ENCODE measurements at regions not wholly inside any gene's neighbourhood (a gene's known extent, or its start where the extent isn't known, plus 50 kb on each side); places are given as distances from the start of the nearest gene placed in this dataset.

DNA sequence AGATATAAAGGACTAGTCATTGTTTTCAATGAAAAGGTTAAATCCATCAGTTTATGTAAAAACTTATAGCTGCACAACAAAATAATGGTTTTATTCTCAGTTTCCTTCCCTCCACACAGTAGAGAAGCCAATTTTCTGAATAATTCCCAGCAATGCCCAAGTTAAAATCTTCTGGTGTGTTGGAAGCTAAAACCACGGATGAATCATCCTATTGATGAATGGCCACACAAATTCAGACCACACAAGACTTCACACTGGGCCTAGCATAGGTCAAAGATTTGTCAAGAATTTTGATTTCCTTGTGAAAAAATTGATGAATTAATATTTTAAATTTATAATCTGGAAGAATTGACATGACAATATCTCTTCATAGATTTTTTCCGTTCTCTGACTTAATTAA is 617.6 kb downstream of the INHBA start:
- DNase-seq (ENCODE audit: low read depth) = peak; percentile 57

DNA sequence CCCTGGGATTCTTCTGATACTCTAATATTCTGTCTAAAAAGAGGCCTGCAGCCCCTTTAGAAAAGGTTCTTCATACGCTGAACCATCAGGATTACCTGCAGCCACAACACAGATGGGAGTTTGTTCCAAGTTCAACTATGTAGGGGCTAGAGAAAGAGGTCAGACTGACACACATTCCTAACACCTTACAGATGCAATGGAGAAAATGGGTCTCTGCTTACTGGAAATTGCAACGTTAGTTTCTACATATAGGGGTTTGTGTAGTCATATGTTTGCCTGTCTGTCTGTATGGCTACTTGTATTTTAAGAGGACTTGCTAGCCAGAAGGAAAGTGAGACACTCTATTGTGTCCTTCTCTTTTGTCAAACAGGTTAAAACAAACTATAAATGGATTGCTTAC is 618.5 kb downstream of the INHBA start:
- DNase-seq (ENCODE audit: low read depth) = no peak

DNA sequence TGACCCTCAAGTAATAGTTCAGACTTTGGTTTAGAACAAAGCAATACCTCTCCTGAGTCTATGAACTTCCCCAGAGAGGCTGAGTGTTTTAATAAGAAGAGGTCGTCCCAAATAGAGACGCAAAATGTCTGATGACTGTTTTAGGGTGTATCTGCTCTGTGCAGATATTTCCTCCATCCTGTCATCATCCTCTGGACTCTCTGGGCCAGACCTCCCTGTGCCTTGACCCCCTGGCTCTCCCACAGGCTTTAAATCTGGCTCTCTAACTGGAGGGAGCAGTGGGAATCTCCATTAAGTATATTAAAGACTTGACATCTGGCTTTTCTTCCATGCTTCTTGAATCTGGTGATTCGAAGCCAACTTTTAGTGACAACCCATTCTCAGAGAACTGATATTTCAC is 633.3 kb downstream of the INHBA start:
- no peak for DNase-seq (ENCODE audit: low read depth)

DNA sequence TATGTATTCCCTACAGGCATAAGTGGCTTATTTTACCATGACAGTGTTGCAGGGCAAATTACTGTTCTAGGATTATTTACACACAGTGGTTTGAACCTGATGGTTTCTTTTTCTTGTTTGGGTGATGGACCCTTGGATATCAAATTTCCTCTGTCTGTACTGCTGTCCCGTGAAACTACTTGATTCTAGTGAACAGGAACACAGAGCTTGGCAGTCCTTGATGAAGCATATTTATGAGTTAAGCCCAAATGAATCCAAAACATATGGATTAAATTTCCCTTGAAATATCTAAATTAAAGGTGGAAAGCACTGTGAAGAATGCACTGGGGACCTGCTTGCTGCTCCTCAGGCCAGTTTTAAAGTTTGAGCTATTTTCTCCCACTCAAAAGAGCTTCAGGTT is 635.3 kb downstream of the INHBA start:
- no peak for DNase-seq (ENCODE audit: low read depth)

DNA sequence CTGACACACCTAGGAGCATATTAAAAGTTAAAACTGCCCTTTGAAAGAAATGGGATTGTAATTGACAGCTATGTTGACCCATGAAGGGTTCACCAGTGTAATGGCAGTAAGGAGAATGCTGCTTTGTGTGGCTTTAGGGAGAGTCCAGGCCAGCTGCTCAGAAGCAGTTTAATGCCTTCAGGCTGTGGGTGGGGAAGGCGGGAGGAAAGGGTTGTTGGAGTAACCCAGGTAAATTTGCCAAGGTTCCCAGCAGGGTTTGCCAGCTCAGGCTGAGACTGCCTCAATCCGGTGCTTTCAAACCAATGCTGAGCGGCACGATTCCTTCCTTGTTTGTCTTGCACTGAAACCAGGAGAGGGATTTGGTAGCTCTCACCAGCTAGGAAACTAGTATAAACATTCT is 637.2 kb downstream of the INHBA start:
- no peak for DNase-seq (ENCODE audit: low read depth)

DNA sequence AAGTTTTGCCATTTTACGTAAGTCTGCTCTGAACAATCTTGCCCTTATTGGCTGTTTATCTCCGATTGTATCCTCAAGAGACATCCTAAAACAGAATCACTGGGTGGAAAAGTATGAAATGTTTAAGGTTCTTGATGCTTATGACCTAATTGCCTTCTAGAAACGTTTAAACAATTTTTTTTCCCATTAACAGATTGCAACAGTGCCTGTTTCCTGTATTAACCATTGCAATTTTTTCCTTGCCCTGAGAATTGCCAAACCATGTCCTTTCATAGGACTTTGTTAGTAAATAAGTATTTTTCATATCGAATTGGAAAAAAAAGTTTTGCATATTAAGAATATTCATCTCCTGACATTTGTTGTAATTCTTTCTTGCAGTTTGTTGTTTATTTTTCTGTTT is 639.8 kb downstream of the INHBA start:
- DNase-seq (ENCODE audit: low read depth) = no peak

DNA sequence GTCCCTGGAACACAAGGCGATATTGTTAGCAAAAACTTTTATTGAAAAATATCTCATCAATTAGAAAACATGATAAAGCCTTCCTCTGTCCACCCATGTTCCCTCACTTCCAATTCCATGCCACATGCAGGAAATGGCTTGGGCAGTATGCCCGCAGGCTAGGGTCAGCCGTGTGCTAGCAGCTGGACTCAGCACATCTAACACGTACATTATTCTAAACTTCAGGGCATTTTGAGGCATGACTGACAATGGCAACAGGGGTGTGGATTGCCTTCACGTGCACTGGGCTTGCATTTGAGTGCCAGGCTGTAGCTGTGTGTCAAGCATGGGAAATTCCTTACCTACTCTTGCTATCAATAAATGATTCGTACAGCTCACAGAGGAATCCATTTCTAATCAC is 642.1 kb downstream of the INHBA start:
- no peak for DNase-seq (ENCODE audit: low read depth)

DNA sequence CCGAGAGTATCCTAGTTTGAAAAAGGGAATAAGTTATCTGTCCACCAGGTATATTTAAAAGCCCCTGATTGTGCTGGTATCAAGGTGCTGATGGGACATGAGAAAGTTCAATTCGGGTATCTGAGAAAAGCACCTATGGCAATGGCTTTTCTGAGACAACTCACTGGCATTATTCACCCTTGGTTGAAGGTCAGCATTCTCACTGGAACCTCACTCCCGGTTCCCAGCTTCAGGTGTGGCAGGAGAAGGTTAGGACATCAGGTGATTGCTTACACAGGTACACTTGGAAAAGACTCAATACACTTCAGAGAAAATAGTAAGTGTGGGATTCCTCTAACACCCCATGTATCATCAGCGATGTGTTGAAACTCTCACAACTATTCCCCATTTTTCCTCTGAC is 643.1 kb downstream of the INHBA start:
- no peak for DNase-seq (ENCODE audit: low read depth)

DNA sequence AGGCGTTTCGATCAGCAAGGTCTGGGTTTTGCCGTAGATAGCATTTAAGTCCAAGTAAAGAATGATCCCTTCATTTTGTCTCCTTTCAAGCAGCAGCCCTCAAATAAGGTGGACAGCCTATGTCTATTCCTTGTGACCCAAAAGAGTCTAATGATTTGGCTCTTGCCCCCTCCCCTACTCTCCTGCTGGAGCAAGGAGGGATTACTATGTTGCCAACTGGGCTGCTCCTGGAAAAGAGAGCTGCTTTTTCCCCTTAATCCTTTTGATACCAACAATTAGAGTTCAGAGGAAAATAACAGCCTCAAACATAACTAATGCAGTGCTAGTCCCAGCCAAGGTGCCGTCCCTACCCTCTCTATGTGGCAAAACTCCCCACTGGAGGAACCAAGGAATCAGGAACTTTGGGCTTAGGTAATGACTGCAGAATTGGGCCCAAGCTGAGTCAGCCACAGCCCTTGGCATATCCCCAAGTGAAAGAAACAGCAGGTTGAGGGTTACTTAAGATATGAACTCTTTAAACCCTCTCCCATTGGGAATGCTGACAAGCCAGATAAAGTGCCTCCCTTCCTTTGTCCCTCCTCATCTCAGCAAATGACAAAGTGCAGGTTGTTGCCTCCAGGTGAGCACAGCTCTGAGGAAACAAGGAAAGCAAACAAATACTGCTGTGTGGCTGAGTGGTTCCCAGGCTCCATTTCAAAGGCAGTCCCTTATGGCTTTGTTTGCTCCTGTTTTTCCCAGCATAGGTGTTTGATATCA is 643.7 kb downstream of the INHBA start:
- no peak for DNase-seq (ENCODE audit: low read depth)

DNA sequence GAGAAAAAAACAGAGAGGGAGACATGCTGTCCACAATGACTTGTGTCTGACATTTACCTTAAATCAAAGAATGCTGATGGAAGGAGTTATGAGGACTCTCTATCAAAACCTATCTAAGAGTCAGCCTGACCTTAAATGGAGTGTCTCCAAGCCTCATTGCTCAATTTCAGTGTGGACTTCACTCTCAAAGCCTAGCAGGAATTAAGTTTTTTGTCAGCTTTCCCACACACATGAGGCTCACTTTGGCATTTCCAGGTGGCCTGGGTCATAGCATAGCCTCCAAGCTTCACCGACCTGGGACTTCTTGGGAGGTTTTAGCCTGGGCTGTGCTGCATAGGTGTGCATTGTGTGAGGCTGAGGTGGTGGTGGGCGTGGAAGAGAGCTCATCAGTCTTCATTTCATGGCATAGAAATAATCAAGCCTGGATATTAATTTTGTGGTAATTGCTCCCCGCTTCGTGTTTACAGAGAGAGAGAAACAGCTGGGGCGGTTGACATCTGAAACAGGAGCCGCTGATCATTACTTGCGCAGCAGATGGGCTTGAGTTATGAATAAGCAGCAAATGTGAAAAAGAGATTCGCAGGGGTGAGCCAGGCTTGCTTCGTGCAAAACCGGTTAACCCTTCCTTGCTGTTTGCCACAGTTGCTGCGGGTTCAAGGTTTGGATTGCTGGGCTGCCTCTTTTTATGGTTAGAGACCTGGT is 647.8 kb downstream of the INHBA start:
- DNase-seq (ENCODE audit: low read depth) = no peak

DNA sequence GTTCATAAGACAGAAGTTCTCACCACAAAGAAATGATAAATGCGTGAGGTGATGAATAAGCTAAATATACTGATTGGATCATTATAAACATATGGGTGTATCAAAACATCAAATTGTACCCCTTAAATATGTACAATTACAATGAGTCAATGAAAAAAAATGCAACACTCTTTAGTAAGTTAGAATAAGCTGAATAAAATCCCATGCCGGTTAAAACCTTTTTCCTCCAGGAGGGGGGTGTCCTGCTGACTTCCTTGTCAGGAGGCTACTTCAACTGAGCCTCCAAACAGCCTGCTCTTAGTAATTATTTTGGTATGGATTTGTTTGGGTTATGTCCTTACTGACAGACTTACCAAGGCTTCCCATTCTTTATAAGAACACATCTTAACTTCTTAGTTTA is 649.1 kb downstream of the INHBA start:
- no peak for DNase-seq (ENCODE audit: low read depth)

DNA sequence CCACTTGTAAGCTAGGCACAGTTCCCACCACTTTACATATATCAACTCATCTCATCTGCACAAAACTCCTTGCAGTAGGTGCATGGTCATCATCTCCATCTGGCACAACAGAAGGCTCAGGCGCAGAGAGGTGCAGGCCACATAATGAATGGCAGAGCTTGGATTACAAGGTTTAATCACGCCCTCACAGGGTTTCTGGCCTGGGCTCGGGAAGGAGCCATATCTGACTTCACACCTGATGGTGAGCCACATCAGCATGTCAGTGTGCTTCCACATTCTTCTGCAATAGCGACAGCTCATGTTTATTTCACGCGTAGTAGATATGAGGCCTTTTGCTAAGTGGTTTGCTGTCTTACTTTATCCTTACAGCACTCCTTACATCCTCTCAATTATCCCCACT is 650.2 kb downstream of the INHBA start:
- no peak for DNase-seq (ENCODE audit: low read depth)

DNA sequence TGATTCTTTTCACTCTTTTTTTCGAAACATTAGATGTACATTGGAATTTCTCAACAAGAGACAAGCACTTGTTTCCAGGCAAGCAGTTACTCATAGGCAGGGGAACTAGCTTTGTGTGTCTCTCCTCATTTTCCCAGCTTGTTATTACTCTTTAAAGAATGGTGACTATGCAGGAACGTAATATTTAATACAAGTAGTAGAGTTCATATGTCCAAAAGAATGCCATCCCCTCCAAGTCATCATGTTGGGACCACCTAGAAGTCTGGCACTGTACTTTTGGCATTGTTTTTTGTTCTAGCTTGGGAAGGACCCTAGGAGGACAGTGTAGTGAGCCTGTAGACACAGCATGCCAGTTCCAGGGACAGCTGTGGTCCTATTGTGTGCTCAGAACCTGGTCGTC is 650.7 kb downstream of the INHBA start:
- DNase-seq (ENCODE audit: low read depth) = no peak

DNA sequence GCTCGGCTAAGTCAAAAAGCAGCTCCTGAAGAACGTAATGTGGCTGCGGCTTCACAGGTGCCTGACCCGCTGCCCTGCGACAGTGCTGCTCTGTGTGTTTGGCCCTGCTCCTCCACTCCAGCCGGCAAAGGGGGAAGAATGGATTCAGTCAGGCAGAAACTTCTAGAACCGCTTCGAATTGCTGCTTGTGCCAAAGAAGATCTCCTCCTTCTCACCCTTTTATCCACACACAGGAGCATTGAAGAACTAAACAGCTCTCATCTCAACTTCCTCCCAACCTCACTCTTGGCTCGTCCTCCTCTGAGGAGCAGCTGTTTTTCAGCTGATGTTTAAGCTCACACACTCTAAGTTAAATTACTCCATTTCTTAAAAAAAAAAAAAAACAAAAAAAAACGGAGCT is 651.4 kb downstream of the INHBA start:
- no peak for DNase-seq (ENCODE audit: low read depth)

DNA sequence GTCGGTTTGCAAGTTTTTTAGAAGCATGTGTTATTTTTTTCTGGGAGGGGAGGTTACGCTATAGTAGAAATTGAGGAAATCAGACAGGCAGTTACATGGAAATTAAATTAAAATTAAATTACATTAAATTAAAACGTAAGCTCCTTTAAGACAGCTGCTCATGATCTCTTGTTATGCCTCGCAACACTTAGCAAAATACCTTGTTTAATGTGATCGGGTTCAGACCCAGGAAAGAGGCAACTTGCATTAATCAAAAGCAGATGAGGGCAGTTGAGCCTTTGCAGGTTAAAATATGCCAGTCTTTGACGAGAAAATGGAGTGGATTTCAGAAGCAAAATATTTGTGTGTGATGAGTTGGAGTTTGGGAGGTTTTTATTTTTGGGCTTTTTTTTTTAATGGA is 651.8 kb downstream of the INHBA start:
- no peak for DNase-seq (ENCODE audit: low read depth)

DNA sequence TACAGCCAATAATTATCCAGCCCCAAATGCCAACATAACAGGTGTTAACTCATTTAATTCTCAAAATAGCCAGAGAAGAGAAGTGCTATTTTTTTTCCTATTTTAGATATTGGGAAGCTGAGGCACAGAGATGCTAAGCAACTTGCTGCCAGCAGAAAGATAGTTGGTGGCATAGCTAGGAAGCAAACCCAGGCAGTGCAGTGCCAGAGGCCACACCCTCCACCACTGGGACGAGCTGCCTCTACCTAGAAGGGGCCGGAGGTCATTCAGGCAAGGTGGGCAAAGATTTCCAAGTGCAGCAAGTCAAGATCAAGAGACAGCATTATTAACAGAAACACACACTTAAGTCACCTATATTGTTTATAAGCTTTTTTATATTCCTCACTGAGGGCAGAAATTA is 654.1 kb downstream of the INHBA start:
- no peak for DNase-seq (ENCODE audit: low read depth)

DNA sequence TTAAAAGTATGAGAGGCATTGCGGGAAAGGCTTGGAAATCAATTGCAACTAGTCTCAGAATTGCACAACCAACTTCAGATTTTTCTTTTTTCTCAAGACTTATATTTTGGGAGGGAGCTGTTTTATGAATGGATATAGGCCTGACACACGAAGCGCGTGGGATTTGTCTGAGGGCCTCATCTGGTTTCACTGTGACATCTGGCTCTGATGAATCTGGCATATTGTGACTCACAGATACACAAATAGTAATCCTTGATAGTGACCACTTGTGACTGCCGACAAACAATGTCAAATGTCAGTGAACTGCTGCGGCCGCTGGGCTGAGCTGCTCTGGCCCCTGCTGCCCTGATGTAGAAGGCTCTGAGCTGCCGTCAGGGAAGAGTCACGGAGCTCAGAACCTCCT is 655.1 kb downstream of the INHBA start:
- DNase-seq (ENCODE audit: low read depth) = peak; percentile 46

DNA sequence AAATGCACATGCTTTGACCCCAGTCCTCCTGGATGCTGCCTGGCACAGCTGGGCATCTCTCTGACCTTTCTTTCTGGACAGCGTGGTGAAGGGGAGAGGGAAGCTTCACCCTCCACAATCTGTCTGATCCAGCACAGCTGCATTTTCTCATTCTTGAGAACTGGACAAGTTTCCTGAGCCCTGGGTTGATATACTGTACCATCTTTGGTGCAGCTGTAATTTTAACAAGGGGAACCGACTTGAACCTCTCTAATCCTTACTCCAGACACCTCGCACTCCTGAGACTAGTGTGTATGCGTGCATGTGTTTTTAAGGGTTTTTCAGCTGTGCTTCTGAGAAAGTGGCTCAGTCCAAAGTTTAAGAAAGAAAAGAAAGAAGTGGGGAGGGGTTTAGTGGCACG is 655.7 kb downstream of the INHBA start:
- DNase-seq (ENCODE audit: low read depth) = no peak

DNA sequence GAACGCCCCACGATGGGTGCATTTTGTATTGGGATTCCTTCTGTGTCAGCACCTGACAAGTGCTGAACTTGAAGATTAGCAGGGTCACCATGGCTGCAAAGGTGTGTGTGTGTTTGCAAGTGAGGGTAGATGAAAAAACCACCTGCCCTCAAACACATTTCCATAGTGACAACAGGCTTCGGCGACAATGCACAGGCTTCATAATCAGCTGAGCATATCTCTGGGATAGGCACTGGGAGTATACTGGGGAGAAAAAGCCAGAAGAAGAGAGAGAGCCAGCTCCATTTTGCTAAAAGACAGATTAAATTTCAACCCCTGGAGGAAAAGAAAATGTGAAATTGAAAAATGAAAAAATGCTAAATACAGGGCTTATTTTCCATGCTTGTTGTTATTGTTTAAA is 656.1 kb downstream of the INHBA start:
- DNase-seq (ENCODE audit: low read depth) = no peak

DNA sequence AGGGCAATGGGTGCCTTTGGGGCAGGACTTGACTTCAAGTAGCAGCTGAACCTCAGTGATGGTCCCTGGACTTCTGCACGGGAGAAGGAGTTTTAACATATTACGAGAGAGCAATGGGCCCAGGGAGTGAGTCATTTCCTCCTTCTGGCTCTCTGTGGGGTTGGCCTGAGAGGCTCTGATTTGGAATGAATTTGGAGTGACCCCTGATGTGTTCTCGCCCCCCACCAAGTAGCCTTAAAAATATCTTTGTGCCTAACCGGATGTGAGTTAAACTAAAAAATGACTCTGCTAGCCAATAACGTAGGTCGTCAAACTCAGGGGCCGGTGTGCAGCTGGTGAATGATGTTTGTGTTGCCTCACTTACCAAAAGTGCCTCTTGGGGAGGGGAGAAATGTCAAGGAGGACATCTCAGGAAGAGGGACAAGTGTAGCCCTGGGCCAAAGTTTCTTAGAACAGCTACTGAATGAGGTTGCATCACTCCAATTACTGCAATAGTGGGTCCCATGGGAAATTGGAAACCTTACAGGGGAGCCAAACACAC is 656.6 kb downstream of the INHBA start:
- no peak for DNase-seq (ENCODE audit: low read depth)

DNA sequence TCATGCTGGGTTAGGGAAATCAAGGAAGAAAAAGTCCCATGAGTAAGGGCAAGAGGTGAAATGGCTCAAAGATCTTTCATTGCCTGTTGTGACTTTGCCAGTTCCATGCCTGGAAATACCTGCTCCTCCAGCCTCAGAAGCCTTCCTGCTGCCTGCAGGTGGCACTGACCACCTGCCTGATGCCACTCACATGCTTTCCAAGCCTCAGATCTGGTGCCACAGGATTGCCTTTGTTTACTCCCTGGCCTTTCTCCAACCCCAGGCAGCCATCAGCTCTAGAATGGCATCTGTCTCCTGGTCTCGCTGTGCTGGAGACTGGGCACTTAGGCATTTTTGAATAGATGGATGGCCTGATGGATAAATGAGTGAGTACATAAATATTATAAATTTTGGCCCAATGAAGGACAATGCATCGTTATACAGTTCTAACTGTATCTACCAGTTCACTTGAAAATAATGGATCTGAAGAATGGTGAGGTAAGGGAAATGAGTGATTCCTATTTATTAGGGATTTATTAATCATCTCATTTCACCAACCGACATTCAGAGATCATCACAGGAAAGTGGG is 657.2 kb downstream of the INHBA start:
- DNase-seq (ENCODE audit: low read depth) = no peak

DNA sequence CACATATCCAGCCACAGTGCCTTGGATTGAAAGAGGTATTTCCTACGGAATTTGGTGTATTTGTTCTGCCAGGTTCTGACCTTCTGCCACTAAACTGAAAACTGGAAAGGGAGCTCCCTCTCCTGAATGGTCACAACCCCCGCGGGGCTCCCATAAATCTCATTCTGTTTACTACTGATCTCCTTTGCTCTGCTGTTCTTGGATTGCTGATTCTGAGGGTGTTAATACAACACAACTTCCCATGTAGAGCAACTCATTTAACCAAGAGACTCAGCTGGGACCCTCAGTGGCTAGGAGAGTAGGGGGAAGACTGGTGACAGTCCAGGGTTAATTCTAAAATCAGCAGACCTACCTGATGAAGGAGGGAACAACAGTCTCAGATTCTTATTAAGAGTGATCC is 662.9 kb downstream of the INHBA start:
- DNase-seq (ENCODE audit: low read depth) = no peak

DNA sequence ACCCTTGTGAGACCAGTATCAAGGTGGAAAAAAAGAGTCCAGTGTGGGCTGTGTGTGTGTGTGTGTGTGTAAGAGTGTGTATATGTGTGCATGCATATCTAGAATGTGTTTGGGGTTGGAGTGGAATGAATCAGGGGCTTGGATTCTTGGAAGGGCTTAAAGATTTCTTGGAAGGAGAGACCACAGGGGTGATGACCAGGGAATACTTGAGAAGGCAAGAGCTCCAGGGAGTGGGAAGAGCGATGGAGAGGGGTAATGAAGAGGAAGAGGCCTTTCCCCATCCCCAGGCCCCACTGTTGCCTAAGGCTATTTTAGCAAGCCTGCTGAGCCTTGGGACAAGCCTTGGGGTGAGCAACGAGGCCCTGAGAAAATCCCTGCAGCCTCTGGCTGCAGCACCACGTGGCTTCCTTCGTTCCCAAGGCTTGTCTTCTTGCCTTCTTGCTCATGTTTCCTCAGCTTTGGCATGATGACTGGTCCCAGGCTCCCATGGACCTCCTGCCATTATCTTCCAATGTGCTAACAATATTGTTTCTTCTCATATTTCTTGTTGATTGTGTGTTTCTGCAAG is 663.4 kb downstream of the INHBA start:
- DNase-seq (ENCODE audit: low read depth) = no peak
